Kidney epithelial cell (primary cell): ENCODE measurements at regions not wholly inside any gene's neighbourhood (a gene's known extent, or its start where the extent isn't known, plus 50 kb on each side); places are given as distances from the start of the nearest gene placed in this dataset.

Source experiments
- DNase-seq: peaks from one replicate; pipeline ENCODE4 v3.0.0-alpha.2; 2010; ENCODE audit warnings: low read depth
- H3K27me3 ChIP-seq: 2 replicates; pipeline ENCODE4 v1.6.0; 2011; ENCODE audit warnings: low read length; ENCODE audit not compliant: control insufficient read depth, insufficient read depth
- H3K36me3 ChIP-seq: 2 replicates; pipeline ENCODE4 v1.5.1; 2011; ENCODE audit warnings: low read length; ENCODE audit not compliant: control insufficient read depth, insufficient read depth
- H3K4me3 ChIP-seq: 2 replicates; pipeline ENCODE4 v1.5.1; 2011; ENCODE audit warnings: low read depth, mild to moderate bottlenecking, control low read depth, low read length
- CTCF ChIP-seq: IDR thresholded peaks from 2 replicates; pipeline ENCODE4 v1.5.1; 2011; ENCODE audit warnings: mild to moderate bottlenecking, moderate library complexity, low read length, control low read depth, inconsistent platforms; ENCODE audit not compliant: insufficient read depth, poor library complexity, severe bottlenecking

- no peak for DNase-seq
- H3K36me3 ChIP-seq: no peaks in the 10 kb centered on the region
- H3K4me3 ChIP-seq: no peak overlapping the region
- no peak for TF ChIP-seq CTCF
- H3K27me3 ChIP-seq: no peaks in the 10 kb centered on the region
Measured at GRCh38 chr4:144213371-144213770, 72.9 kb upstream of the GYPA start.

GRCh38 chr4:144223149-144223548 is 82.6 kb upstream of the GYPA start:
- no peaks in the 10 kb centered on the region for H3K36me3 ChIP-seq
- no peak overlapping the region for H3K4me3 ChIP-seq
- no peak for DNase-seq
- no peak for TF ChIP-seq CTCF
- no peaks in the 10 kb centered on the region for H3K27me3 ChIP-seq

- H3K36me3 ChIP-seq: no peaks in the 10 kb centered on the region
- H3K4me3 ChIP-seq: no peak overlapping the region
- TF ChIP-seq CTCF: no peak
- no peaks in the 10 kb centered on the region for H3K27me3 ChIP-seq
- no peak for DNase-seq
Measured at GRCh38 chr4:144223661-144224060, 83.1 kb upstream of the GYPA start.

GRCh38 chr4:144259285-144259684 is 118.8 kb upstream of the GYPA start:
- Histone ChIP-seq H3K36me3 (no peaks in the 10 kb centered on the region), H3K4me3 (no peak overlapping the region), H3K27me3 (no peaks in the 10 kb centered on the region)
- no peak for TF ChIP-seq CTCF
- no peak for DNase-seq

GRCh38 chr4:144267084-144267483 is 126.6 kb upstream of the GYPA start:
- no peak overlapping the region for H3K4me3 ChIP-seq
- no peak for TF ChIP-seq CTCF
- H3K27me3 ChIP-seq: no peaks in the 10 kb centered on the region
- H3K36me3 ChIP-seq: no peaks in the 10 kb centered on the region
- DNase-seq: no peak

- H3K27me3 ChIP-seq: no peaks in the 10 kb centered on the region
- no peaks in the 10 kb centered on the region for H3K36me3 ChIP-seq
- no peak overlapping the region for H3K4me3 ChIP-seq
- no peak for TF ChIP-seq CTCF
- no peak for DNase-seq
Measured at GRCh38 chr4:144280688-144281087, 140.2 kb upstream of the GYPA start.
